Aorta (tissue), 5 donors: ENCODE measurements at regions not wholly inside any gene's neighbourhood (a gene's known extent, or its start where the extent isn't known, plus 50 kb on each side); places are given as distances from the start of the nearest gene placed in this dataset.
"Not testable (repeated sequence)": the region's sequence is repeated elsewhere in the genome, so short reads cannot be mapped to it uniquely, and the experiment has no call there.

Experiments used
- ATAC-seq: fragments of 200-7000 bp; cut with Tn5 transposase; one replicate; pipeline ENCODE4 v1.9.1; 2022; ENCODE audit warnings: moderate library complexity; ENCODE audit not compliant: low FRiP score
- DNase-seq, 2 donors: peaks; one replicate each; pipeline ENCODE4 v3.0.0-alpha.2; 2020
- H3K27ac ChIP-seq, 2 donors: one replicate each; pipeline ENCODE4 v1.5.1; 2013; ENCODE audit warnings: low read length in 2 of 2, mild to moderate bottlenecking in 2 of 2, moderate library complexity in 2 of 2, control low read depth in 1 of 2, inconsistent platforms in 1 of 2, low read depth in 1 of 2
- H3K27me3 ChIP-seq, 2 donors: one replicate each; pipeline ENCODE4 v1.6.1; 2013; ENCODE audit warnings: control low read depth in 1 of 2, low read length in 1 of 2, mild to moderate bottlenecking in 1 of 2, moderate library complexity in 1 of 2; ENCODE audit not compliant: insufficient read depth in 2 of 2, control insufficient read depth in 1 of 2
- H3K36me3 ChIP-seq, 2 donors: one replicate each; pipeline ENCODE4 v1.6.1; 2013; ENCODE audit warnings: control low read depth in 1 of 2, low read length in 1 of 2, mild to moderate bottlenecking in 1 of 2; ENCODE audit not compliant: insufficient read depth in 2 of 2, control insufficient read depth in 1 of 2
- H3K4me1 ChIP-seq, 2 donors: one replicate each; pipeline ENCODE4 v1.6.1; 2013; ENCODE audit warnings: low read length in 2 of 2, control low read depth in 1 of 2, mild to moderate bottlenecking in 1 of 2, moderate library complexity in 1 of 2; ENCODE audit not compliant: insufficient read depth in 2 of 2, control insufficient read depth in 1 of 2
- H3K4me3 ChIP-seq, 2 donors: one replicate each; pipeline ENCODE4 v1.5.1; 2013; ENCODE audit warnings: low read length in 2 of 2, control low read depth in 1 of 2, mild to moderate bottlenecking in 1 of 2
- H3K9me3 ChIP-seq: one replicate; pipeline ENCODE4 v1.6.1; 2013; ENCODE audit warnings: mild to moderate bottlenecking, low read length; ENCODE audit not compliant: control insufficient read depth
- WGBS, 2 donors: extraction: QIAGEN DNeasy Blood & Tissue Kit; methylation state at CpG; one replicate each; pipeline ENCODE4 v1.1.7; 2013; 5-methylcytosine and 5-hydroxymethylcytosine counted together
- intact Hi-C, 2 donors: fragments of 100-400 bp; cut with DNase I; formaldehyde crosslinking; loops; one replicate each; pipeline versions ENCODE4 v1.14.2 to v1.15.0; 2022
- donor health status: healthy with polysubstance abuse.
- donor health status: Bipolar disorder and iron deficiency.
- donor health status: DM: no; HTN: no; CAD: no.
- donor health status: DM: no; HTN: no; CAD: no.
- donor health status: DM: yes; HTN: yes; CAD: no.

DNA sequence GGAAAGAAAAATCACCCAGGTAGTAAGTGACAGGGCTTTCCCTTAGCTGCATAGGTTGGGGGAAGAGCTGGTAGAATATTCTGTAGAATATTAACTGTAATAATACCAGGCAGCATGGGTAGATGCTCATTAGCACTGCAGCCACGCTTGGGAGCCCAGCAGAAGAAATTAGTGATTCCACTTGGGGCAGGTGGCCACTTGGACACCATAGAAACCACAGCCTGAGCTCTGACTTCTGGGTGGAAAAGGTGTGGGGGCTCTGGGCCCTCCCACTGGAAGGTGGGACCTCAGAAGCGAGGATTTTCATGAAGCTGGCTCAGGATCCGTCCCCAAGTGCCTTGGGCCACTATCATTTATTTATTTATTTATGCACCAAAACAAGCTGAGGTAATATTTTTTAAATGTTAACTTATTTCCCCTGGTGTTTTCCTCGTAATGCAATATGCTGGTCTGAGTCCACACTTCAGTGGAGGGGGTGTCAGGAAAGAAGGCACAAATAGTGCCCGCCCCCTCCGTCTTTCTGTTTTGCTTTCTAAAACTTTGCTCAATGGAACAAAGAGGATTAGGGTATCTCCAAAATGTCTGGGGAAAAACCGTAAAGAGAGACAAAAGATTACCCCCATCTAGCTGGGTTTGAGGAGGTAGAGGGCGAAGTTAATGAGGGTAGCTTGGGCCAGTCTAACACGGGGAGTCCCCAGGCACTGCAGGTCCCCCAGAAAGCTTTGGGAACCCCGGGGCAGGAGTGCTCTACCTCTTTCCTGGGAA, 75.2 kb upstream of the GADD45A start:
- 87 to 88% methylated on average over 10 of the region's 10 CpGs for WGBS, 2 donors
- no peak overlapping the region for H3K4me3 ChIP-seq
- H3K36me3 ChIP-seq = no peaks in the 10 kb centered on the region
- no peaks in the 10 kb centered on the region for H3K27me3 ChIP-seq
- DNase-seq (no peak), ATAC-seq (no peak)
- H3K9me3 ChIP-seq = no peaks in the 10 kb centered on the region
- intact Hi-C loops = loop anchor here in 1 of 2 donors (5.0 kb wide), 1 partner anchor 47 kb away; no protein-coding TSS in a partner anchor
- no peak overlapping the region for H3K27ac ChIP-seq
- peaks cover 2 to 3% of the 10 kb centered on the region in 2 donors for H3K4me1 ChIP-seq

DNA sequence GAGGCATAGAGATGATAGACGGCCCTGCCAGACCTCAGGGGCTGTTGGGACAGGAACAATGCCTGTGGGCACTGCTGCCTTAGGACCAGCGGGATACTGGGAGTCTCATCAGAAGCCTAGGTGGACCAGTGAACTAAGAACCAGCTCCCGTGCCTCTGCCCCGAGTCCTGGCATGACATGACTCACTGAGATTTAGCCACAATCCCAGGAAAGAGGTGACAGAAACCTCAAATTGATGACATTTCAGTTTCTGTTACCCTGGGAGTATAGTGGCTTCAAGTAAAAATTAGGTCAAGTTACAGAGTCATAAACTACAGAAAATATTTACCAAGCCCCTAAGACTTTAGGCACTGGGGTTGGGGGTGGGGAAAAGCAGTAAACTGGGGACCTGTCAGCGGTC, 74.6 kb upstream of the GADD45A start:
- H3K27ac ChIP-seq = no peak overlapping the region
- no peaks in the 10 kb centered on the region for H3K36me3 ChIP-seq
- DNase-seq (no peak), ATAC-seq (no peak)
- no peaks in the 10 kb centered on the region for H3K27me3 ChIP-seq
- H3K9me3 ChIP-seq = no peaks in the 10 kb centered on the region
- intact Hi-C loops = loop anchor here in 1 of 2 donors (5.0 kb wide), 1 partner anchor 48 kb away; no protein-coding TSS in a partner anchor
- WGBS, 2 donors = 94 to 98% methylated on average over 5 of the region's 5 CpGs
- peaks cover 2 to 3% of the 10 kb centered on the region in 2 donors for H3K4me1 ChIP-seq
- H3K4me3 ChIP-seq = no peak overlapping the region

DNA sequence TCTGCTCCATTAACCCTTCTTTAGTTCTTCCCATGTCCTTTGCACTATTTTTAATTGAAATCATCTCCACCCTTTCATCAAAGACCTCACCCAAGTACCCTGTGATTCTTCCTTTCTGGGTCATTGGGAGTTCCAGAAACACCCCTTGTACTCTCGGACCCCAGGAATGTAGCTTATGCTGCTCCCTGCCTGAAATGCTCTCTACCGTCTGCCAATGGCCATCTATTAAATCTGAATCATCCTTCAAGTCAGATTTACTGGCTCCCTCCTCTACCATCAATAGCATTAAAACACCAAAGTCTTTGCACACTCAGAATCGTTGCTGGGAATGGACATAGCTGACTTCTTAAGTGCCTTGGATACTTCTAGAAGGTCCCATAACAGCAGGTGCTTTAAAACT, 73.2 kb upstream of the GADD45A start:
- 73 to 78% methylated on average over 3 of the region's 3 CpGs for WGBS, 2 donors
- H3K27me3 ChIP-seq = no peaks in the 10 kb centered on the region
- no peak for ATAC-seq
- no peak for DNase-seq
- intact Hi-C loops = loop anchor here in 1 of 2 donors (5.0 kb wide), 1 partner anchor 50 kb away; no protein-coding TSS in a partner anchor
- H3K4me3 ChIP-seq = no peak overlapping the region
- peaks cover 2 to 6% of the 10 kb centered on the region in 2 donors for H3K4me1 ChIP-seq
- no peak overlapping the region for H3K27ac ChIP-seq
- no peaks in the 10 kb centered on the region for H3K36me3 ChIP-seq
- no peaks in the 10 kb centered on the region for H3K9me3 ChIP-seq

DNA sequence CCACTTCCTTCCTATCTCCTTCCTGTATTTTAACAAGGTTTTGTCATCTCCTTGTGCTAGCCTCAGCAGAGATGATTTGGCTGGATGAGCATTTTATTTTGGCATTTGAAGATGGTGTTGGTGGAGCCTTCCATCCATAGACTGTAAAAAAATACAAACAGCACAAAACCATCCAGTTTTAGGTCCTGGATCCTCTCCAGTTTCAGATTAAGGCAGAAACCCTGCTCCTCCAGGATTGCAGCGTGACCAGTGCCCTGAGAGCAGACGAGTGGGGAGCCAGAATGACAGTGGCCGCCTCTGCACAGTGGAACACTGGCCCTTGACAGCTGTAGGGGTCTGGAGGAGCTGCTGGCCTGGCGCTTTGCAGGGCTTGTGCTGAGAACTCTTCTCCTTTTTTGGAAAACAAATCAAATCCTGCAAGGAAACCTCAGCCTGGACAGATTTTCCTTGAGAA, 72.2 kb upstream of the GADD45A start:
- peaks cover 2 to 6% of the 10 kb centered on the region in 2 donors for H3K4me1 ChIP-seq
- 6 to 9% methylated on average over 4 of the region's 4 CpGs for WGBS, 2 donors
- ATAC-seq (peak; percentile 61), DNase-seq (peak in 1 of 2 donors; percentile 60)
- no peak overlapping the region for H3K4me3 ChIP-seq
- H3K9me3 ChIP-seq = no peaks in the 10 kb centered on the region
- intact Hi-C loops = loop anchor here in 1 of 2 donors (5.0 kb wide), 1 partner anchor 51 kb away; no protein-coding TSS in a partner anchor
- no peaks in the 10 kb centered on the region for H3K27me3 ChIP-seq
- H3K36me3 ChIP-seq = no peaks in the 10 kb centered on the region
- H3K27ac ChIP-seq = peak overlapping the region; percentile 12 to 16

DNA sequence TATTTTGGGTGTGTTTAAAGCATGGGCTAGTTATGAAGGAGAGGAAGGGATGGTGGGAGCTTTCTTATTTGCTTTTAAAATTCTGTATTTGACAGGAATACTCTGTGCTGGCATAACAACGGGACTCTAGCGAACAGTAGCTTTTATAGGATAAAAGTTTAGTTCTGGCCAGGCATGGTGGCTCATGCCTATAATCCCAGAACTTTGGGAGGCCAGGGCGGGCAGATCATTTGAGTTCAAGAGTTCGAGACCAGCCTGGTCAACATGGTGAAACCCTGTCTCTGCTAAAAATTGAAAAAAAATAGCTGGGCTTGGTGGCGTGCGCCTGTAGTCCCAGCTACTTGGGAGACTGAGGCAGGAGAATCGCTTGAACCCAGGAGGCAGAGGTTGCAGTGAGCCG, 71.5 kb upstream of the GADD45A start:
- not testable (repeated sequence) for H3K4me1 ChIP-seq, DNase-seq, H3K4me3 ChIP-seq, ATAC-seq, H3K27me3 ChIP-seq, H3K27ac ChIP-seq, H3K36me3 ChIP-seq, H3K9me3 ChIP-seq
- intact Hi-C loops = loop anchor here in 1 of 2 donors (5.0 kb wide), 1 partner anchor 51 kb away; no protein-coding TSS in a partner anchor
- 90 to 91% methylated on average over 8 of the region's 8 CpGs for WGBS, 2 donors

DNA sequence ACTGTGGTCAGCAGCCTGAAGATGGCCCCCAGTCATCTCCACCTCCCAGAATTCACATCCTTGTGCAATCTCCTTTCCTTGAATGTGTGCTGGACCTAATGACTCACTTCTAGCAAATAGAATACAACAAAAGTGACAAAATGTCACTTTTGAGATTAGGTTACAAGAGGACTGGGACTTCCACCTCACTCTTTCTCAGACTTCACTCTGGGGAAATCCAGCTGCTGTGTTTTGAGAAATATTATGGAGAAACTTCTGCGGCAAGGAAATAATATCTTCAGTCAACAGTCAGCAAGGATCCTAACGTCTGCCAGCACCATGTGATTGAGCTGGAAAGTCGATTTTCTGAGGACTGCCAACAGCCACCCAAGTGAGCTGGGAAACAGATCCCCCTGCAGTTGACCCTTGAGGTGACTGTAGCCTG, 70.5 kb upstream of the GADD45A start:
- no peak for DNase-seq
- Histone ChIP-seq H3K4me1 (peaks cover 2 to 12% of the 10 kb centered on the region in 2 donors), H3K9me3 (no peaks in the 10 kb centered on the region), H3K4me3 (no peak overlapping the region), H3K27ac (no peak overlapping the region), H3K36me3 (no peaks in the 10 kb centered on the region), H3K27me3 (no peaks in the 10 kb centered on the region)
- intact Hi-C loops = loop anchor here in 1 of 2 donors (5.0 kb wide), 1 partner anchor 52 kb away; no protein-coding TSS in a partner anchor
- 21 to 26% methylated on average over 3 of the region's 3 CpGs for WGBS, 2 donors
- no peak for ATAC-seq

DNA sequence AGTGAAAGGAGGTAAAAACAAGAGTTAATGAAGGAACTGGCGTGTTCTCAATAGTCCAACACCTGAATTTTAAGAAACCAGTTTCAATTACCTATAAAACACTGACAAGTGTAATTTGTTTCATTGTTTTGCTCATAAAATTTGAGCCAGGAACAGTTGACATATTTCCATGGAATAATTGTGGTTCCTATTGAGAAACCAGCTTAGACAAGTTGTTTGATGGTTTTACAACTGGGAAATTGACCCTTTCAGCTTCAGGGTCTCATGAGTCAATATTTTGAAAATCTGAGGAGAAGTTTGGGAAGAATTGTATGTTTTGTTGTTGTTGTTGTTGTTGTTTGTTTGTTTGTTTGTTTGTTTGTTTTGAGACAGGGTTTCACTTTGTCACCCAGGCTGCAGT, 69.1 kb upstream of the GADD45A start:
- no peak for DNase-seq

DNA sequence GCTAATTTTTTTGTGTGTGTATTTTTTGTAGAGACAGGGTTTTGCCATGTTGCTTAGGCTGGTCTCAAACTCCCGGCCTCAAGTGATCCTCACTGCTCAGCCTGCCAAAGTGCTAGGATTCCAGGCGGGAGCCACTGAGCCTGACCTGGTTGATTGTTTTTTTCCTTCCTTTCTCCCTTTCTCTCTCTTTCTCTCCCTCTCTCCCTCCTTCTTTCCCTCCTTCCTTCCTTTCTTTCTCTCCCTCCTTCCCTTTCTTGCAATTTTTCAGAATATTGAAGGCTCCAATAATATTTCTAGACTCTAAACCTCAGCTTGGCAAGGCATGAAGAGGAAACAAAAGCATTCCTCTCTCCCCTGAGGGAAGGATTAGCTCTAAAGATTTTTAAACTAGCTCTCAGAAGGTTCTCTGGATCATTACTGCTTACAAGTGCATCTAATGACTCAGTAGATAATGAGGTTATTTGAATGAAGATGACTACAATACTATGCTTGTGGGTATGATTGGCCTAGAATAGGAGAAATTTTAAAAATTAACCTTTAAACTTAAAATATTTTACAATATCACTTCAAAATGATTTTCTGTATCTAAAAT, 68.5 kb upstream of the GADD45A start:
- no peaks in the 10 kb centered on the region for H3K36me3 ChIP-seq
- no peak overlapping the region for H3K27ac ChIP-seq
- H3K9me3 ChIP-seq = no peaks in the 10 kb centered on the region
- no peak for DNase-seq
- no peaks in the 10 kb centered on the region for H3K27me3 ChIP-seq
- no peak for ATAC-seq
- H3K4me3 ChIP-seq = no peak overlapping the region
- peaks cover 2 to 15% of the 10 kb centered on the region in 2 donors for H3K4me1 ChIP-seq
- intact Hi-C loops = no loop called here
- WGBS, 2 donors = 63 to 68% methylated on average over 2 of the region's 2 CpGs

More for the DNA sequence above, 69.1 kb upstream of the GADD45A start:
- Histone ChIP-seq H3K27me3 (no peaks in the 10 kb centered on the region), H3K4me3 (no peak overlapping the region), H3K9me3 (no peaks in the 10 kb centered on the region), H3K4me1 (peaks cover 2 to 15% of the 10 kb centered on the region in 2 donors), H3K27ac (no peak overlapping the region), H3K36me3 (no peaks in the 10 kb centered on the region)
- no peak for ATAC-seq
- intact Hi-C loops = no loop called here
- WGBS, 2 donors = 94 to 98% methylated on average over 1 of the region's 1 CpG
